Mammary epithelial cell (primary cell): ENCODE measurements at regions not wholly inside any gene's neighbourhood (a gene's known extent, or its start where the extent isn't known, plus 50 kb on each side); places are given as distances from the start of the nearest gene placed in this dataset.

ENCODE experiments used
- EZH2 ChIP-seq: IDR thresholded peaks from 2 replicates; pipeline ENCODE4 v1.6.1; 2012; ENCODE audit warnings: low read length, inconsistent platforms, borderline replicate concordance
- TF ChIP-seq, protein P1 (sequence below), 2 donors: IDR thresholded peaks in 1 of 2; conservative IDR thresholded peaks in 1 of 2; 2 replicates each; pipeline ENCODE4 v1.5.1; 2011 to 2012; ENCODE audit warnings: inconsistent platforms in 2 of 2, low read length in 2 of 2, mild to moderate bottlenecking in 2 of 2, control low read depth in 1 of 2, low read depth in 1 of 2; ENCODE audit not compliant: insufficient read depth in 1 of 2; ENCODE audit errors: extremely low read depth in 1 of 2

DNA sequence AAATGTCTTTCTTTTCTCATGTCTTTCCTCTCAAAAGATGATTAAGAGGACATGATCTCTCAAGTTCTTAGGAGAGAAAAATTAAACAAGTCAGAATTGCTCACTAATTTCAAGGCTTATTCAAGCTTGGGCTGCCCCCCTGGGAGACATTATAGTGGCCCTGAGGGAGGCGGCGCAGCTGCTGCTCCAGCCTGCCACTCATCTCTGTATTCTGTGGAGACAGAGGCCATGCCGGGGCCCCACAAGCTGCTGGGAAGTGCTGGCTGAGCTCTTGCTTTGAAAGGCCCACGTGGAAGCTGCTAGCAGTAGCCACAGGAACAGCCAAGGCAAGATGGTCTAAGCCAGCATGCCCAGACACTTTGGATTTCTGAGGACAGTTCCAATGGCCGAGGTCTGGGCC is 267.4 kb downstream of the LNPK start:
- TF ChIP-seq, protein P1, sequence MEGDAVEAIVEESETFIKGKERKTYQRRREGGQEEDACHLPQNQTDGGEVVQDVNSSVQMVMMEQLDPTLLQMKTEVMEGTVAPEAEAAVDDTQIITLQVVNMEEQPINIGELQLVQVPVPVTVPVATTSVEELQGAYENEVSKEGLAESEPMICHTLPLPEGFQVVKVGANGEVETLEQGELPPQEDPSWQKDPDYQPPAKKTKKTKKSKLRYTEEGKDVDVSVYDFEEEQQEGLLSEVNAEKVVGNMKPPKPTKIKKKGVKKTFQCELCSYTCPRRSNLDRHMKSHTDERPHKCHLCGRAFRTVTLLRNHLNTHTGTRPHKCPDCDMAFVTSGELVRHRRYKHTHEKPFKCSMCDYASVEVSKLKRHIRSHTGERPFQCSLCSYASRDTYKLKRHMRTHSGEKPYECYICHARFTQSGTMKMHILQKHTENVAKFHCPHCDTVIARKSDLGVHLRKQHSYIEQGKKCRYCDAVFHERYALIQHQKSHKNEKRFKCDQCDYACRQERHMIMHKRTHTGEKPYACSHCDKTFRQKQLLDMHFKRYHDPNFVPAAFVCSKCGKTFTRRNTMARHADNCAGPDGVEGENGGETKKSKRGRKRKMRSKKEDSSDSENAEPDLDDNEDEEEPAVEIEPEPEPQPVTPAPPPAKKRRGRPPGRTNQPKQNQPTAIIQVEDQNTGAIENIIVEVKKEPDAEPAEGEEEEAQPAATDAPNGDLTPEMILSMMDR (conservative IDR thresholded peaks at IDR 0.05 in 1 of 2, IDR thresholded peaks at IDR 0.05 in 1 of 2; ENCODE audit: extremely low read depth in 1 of 2, insufficient read depth in 1 of 2, low read depth in 1 of 2, low read length in 2 of 2), result no peak
- no peak for TF ChIP-seq EZH2
